HG03521 (cell line): ENCODE measurements at regions not wholly inside any gene's neighbourhood (a gene's known extent, or its start where the extent isn't known, plus 50 kb on each side); places are given as distances from the start of the nearest gene placed in this dataset.
"Not testable (repeated sequence)": the region's sequence is repeated elsewhere in the genome, so short reads cannot be mapped to it uniquely, and the experiment has no call there.

Experiments
- ATAC-seq: cut with Tn5 transposase; IDR thresholded peaks from one replicate; pipeline ENCODE4 v1.9.1; 2021; ENCODE audit warnings: mild to moderate bottlenecking, moderate library complexity; ENCODE audit not compliant: unreplicated experiment

DNA sequence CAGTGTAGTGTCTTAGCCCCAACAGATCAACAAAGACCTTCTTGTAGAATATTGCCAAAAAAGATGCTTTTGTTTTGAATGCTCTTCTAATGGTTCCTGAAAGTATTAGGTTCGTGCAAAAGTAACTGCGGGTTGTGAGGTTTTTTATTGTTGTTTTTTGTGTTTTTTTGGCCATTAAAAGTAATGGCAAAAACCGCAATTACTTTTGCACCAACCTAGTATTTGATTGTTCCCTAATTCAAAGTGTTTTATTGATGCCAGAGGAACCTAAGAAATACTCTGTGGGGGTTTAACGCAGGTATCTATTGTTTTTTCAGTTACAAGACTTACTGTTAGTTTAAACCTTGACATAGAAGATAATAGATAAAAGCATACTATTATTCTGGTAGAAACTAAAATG, 150.8 kb upstream of the DAAM1 start:
- no peak for ATAC-seq

DNA sequence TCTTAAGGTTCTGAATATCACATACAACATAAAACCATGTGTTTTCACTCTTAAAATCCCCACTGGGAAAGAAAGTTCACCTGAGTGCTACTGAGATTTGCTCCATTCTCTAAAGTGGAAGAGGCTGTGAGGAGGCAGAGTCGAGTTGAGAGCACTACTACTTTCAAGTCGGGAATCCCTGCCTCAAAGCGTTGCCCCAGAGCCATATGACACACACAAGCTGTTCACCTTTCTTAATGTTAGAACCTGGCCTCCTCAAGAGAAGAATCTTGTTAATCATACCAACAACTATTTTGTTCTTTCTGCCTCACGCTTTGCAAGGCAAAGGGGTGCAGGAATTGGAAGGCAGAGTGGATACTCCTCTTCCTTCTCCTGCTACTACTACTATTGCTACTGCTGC, 149.7 kb upstream of the DAAM1 start:
- ATAC-seq = no peak

DNA sequence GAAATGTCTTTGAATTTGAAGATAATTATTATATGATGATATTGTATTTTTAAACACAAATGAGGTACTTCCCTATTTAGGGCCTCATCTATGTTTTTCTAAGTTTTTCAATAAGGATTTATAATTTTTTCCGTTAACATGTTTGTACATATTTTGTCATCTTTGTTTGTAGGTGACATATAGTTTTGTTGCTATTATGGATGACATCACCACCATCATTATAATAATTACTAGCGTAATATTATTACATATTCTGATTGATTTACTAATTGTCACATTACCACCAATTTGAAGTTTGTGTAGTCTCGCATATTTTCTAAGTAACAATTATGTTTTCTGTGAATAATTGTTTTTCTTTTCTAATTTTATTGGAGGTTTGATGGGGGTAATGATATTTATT, 147.2 kb upstream of the DAAM1 start:
- no peak for ATAC-seq

DNA sequence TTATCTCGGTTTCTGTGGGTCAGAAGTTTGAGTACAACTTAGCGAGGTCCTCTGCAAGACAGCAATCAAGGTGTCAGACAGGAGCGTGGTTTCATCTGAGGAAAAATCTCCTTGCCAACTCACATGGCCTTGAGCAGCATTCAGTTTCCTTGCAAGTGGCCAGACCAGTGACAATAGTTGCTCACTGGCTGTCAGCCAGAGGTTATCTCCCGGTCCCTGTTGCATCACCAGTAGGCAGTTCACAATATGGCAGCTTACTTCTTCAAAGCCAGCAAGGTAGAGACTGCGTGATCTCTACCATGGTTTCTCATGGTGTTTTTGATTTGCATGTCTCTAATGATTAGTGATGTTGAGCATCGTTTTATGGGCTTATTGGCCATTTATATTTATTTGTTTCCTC, 143.8 kb upstream of the DAAM1 start:
- no peak for ATAC-seq

DNA sequence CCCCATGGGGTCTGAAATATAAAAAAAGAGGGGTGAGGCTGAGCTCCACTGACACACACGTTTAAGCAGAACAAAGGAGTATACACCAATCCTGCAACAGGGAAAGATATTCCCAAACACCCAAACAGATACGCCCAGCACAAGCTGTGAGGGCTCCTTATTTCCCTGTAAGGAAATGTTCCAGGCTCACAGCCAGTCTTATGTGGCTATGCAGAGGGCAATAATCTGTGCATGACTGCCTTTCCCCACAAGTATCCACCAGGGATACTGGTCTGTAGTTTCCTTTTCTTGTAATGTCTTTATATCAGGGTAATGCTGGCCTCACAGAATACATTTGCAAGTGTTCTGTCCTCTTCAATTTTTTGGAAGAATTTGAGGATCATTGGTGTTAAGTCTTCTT, 141.7 kb upstream of the DAAM1 start:
- ATAC-seq = no peak

DNA sequence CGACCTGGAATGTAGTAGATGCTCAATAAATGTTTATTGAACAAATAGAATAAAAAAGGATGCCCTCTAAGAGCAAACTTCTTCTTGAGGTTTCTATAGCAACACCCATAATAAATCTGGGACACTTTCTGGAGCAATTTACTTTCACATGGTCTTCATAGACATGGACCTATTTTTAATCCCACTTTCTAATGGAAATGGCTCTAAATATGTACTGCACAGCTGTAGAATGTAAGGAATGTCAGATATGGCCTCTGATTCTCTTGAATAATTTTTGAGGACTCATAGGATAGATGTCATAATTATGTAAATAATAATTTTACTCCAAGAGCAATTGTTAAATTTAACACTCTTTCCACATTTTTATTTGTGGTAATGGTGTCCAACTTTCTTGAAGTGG, 133.5 kb upstream of the DAAM1 start:
- ATAC-seq = no peak

DNA sequence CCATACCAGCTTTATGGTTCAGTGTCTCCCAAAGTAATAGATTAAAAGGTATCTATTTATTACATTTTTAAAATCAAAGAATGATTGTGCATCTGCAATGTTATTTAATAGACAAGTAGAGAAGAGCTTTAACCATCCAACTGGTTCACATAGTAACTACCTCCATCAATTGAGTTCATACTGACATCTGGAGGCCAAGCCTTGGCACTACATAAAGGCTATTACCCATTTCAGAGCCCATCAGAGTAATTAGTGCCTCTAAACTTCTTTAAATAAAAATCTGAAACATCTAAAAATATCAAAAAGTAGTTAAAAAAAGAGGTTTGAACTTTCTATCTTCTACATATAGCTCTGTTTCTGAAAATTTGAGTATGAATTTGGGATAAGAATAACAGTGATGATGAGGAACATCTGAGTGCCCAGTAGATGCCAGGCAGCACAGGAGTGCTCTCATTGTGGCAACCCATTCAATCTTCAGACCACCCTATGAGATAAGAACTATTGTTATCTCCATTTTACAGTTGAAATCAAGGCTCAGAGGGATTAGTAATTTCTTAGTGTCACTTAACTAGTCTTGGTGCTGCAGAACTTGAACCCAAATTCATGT, 132.9 kb upstream of the DAAM1 start:
- ATAC-seq = no peak

DNA sequence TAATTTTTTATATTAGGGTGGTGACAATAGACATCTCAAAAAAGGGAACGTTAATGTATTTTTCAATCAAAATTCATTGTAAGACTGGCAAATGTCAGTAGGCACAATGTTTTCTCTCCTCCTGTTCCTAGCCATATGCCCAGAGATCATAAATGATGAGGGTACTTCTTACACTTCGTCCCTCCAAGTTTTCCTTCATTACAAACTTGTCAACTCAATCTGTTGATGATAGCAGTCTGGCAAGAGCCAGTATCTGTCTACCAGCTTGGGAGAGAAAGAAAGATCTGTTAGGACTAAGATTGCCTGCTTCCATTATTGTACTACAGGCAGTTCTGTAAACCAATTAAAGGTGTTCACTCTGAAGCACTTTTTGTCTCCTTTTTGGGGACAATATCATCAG, 130.9 kb upstream of the DAAM1 start:
- no peak for ATAC-seq

DNA sequence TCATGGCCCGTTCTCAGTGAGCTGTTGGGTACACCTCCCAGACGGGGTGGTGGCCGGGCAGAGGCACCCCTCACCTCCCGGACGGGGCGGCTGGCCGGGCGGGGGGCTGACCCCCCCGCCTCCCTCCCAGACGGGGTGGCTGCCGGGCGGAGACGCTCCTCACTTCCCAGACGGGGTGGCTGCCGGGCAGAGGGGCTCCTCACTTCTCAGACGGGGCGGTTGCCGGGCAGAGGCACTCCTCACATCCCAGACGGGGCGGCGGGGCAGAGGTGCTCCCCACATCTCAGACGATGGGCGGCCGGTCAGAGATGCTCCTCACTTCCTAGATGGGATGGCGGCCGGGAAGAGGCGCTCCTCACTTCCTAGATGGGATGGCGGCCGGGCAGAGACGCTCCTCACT, 129.7 kb upstream of the DAAM1 start:
- ATAC-seq = not testable (repeated sequence)

DNA sequence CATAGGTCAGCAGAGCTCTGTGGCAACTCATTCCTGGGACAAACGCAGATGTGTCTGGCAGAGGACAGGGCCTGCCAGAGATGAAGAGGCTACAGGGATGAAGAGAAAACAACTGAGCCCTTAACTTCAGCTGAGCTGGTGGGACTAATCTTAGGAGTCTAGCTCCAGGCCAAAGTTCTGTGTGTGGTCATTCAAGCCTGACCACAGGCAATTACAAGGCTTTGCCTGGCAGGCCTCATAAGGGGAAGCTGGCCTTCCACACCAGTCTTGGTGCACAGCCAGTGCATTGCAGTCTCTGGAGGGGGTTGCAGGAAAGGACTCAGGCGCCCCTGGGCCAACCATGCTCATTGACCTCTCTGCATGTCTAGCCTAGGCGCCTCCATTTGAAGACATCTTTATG, 127.6 kb upstream of the DAAM1 start:
- no peak for ATAC-seq

DNA sequence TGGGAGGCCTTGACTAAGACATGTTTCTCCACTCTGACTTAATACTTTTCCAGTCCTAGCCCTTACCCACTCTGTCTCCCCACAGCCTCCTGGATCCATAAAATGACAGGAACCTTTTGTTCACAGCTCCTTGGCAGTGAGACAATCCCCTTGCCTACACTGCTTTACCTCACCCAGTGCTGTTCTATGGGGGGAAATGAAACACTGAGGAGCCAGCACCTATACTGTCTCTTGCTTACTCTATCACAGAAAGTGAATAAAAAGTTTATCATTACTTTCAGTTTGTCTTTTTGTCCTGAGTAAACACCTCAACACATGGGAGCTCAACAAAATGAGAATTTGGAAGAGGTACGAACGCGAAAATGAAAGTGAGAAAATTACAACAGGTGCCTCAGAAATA, 127.2 kb upstream of the DAAM1 start:
- no peak for ATAC-seq

DNA sequence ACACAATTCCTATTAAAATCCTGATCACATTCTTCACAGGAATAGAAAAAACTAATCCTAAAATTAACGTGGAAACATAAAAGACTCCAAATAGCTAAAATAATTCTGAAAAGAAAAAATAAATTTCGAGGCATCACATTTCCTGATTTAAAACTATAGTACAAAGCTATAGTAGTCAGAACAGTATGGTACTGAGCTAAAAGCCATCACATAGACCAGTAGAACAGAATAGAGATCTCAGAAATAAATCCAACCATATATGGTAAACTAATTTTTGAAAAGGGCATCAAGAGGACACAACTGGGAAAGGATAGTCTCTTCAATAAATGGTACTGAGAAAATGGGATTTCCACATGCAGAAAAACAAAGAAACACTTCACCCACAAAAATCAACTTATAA, 125.2 kb upstream of the DAAM1 start:
- ATAC-seq = no peak

DNA sequence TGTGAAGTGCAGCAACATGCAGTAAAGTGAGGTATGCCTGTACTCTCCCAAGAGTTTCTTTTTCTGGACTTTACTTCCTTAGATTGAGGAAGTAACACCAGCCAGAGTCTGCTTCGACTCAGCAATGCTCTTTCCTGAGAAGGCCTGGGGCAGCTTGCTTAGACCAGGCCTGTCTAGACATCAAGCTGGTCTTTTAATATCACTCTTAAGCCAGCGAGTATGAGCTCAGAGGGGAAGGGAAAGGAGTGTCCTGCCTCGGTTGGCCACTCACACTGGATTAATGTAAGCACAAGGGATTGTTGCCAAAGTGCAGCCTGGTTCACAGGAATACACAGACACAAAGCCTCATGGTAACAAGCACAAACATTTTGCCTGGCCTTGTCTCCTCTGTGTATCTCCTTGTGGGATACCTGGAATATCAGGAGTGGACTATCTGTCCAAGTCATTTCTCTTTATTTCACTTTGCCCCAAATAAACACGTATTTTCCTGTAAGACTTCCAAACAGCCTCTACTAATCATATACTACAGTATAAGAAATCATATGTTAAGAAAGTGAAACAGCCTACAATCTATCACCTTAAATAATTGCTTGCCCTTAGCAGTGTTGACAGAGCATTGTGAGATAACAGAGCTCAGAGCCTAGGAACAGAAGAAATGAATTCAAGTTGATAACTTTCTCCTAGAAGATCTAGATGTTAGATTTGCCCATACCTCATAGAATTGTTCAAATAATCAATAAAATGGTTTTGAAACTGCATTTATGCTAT, 121.2 kb upstream of the DAAM1 start:
- no peak for ATAC-seq

DNA sequence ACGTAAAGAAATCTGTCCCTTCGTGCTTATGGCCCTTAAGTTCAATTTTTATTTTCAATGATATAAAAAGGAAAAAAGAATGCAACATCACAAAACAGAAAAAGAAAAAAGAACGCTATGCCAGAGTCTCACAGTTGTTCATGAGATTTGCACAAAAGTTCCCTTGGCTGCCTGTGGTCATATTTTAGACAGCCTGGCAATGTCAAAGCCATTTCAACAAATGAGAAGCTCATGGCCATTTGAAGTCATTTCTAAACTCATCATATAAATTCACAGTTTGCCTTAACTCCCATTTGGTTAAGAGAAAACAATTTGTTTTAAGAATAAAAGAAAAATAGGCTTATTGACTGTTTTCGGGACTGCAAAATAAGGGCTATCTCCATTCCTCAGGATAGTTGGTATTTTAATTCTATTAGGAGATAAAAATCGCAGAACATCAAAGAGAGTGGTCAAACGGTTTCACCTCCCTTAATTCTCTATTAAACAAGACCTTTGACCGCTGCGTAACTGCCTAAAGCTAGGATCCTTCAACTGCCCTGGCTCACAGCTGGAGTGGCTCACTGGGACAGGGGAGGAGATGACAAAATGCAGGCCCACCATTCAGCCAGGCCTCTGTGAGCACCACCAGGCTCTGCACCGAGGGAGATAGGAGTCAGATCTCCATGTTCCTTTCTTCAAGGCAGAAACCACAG, 119.2 kb upstream of the DAAM1 start:
- ATAC-seq = no peak

DNA sequence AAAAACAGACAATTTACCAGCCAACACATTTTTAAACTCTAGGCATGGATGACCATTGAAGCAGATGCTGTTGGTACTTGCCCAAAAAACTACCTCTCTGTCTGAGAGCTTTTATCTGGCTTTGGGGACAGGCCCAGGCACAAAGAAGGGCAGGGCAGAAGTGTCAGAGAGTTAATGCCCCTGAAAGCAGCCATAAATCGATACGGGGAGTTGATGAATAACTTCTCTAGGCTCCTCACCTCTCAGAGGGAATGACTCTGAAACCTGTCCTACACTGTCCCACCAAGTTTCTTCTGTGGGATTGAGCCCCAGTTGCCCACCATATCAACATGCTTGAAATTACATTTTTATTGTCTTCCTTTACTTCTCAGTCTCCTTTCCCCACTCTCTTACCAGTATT, 113.0 kb upstream of the DAAM1 start:
- no peak for ATAC-seq

DNA sequence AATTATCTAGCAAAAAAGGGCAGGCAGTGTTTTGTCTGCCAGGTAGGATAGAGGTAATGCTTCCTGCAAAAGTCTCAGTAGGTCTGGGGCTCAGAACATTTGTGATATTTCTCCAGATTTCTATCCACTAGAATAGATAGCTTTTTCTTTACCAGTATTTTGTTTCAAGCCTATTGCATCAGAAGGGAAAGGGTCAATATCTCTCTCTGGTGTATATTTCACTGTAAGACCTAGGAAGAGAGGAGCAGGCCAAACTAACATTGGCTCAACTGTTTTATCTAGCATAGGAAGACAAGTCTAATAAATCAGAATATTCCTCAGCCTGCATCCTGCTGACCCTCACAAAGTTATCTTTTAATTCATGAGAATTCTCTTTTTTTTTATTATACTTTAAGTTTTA, 106.7 kb upstream of the DAAM1 start:
- ATAC-seq = no peak

DNA sequence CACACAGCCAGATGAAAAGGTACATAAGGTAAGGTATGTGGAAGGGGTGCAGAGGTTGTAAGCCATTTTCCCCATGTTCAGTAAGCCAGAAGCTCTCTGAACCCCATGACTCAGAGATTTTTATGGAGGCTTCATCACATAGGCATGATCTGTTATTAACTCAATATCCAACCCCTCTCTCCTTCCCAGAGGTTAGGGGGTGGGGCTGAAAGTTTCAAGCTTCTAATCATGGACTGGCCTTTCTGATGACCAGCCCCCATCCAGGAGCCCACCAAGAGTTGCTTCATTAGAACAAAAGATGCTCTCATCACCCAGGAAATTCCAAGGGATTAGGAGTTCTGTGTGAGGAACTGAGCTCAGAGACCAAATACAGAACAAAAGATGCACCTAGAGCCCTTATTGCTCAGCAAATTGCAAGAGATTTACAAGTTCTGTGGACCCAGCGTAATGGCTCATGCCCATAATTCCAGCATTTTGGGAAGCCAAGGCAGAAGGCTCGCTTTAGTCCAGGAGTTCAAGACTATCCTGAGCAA, 103.2 kb upstream of the DAAM1 start:
- ATAC-seq = no peak

DNA sequence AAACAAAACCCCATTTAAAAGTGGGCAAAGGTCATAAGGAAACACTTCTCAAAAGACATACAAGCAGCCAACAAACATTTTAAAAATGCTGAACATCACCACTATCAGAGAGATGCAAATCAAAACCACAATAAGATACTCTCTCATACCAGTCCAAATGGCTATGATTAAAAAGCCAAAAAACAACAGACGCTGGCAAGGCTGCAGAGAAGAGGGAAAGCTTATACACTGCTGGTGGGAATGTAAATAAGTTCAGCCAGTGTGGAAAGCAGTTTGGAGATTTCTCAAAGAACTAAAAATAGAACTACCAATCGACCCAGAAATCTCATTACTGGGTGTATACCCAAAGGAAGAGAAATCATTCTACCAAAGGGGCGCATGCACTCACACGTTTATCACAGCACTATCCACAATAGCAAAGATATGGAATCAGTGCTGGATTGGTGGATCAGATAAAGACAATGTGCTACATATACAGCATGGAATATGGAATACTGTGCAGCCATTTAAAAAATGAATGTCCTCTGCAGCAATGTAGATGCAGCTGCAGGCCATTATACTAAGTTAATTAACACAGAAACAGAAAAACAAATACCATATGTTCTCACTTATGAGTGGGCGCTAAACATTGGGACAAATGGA, 102.1 kb upstream of the DAAM1 start:
- no peak for ATAC-seq

DNA sequence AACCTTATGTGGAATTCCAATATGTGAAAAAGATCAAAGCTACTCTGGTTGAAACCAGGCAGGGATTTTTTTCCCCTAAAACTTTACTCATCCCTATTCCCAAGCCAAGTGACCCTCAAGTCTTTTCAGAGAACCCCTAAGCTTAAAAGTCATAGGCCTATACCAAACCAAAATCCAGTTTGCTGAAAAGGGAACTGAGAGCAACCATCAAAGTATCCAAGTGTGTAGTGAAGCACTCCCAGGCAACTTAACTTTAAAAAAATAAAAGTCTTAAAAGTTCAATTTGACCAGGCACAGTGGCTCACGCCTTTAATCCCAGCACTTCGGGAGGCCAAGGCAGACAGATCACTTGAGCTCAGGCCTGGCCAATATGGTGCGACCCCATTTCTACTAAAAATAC, 101.2 kb upstream of the DAAM1 start:
- no peak for ATAC-seq

DNA sequence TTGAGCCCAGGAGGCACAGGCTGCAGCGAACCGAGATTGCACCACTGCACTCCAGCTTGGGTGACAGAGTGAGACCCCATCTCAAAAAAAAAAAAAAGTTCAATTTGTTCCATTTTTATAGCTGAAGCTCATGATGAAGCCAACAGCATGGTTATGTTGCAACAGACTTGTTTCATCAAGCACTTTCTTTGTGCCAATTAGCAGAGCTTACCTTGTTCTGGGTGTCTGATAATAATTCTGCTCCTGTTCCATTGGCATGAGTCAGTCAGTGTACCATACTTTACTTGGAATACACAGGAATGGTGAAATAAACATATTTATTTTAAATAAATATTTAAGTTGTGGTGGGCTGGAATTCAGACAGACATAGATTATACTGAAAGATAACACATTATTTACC, 100.8 kb upstream of the DAAM1 start:
- no peak for ATAC-seq

DNA sequence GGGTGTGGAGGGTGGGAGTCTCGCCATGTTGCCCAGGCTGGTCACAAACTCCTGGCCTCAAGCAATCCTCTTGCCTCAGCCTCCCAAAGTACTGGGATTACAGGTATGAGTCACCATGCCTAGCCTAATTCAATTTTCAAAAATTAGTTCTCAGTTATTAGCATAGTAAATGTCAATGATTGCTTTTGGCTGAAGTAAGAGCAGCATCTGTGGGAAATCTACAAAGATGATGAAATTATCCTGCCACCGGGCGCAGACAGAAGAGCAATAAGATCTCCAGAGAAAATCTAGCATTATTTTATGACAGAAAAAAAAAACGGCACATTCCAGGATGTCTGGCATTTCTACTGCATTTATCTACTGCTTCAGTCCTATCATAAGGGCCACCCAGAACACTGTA, 97.9 kb upstream of the DAAM1 start:
- ATAC-seq = no peak

DNA sequence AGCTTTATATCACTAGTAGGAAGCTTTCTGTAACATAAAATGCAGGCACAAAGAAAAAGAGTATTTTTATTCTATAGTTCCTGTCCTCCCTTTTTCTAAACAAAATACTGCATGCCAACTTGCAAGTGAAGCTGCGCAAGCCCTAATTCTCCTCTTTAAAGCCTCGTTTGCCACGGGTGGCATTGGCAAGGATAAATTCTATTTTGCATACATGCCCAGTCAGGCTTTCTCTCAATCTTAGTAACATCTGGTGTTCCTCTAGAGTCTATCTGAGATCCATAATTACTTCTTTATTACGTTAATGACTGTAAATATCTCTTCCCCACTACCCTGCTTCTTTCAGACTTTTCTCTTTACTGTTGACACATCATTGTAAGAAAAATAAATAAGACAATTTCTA, 97.1 kb upstream of the DAAM1 start:
- ATAC-seq = no peak
